GM10248 (cell line): ENCODE measurements at regions not wholly inside any gene's neighbourhood (a gene's known extent, or its start where the extent isn't known, plus 50 kb on each side); places are given as distances from the start of the nearest gene placed in this dataset.

ENCODE experiments used
- CTCF ChIA-PET: fragments of 300-600 bp; sonication (Branson Sonifier 250); formaldehyde crosslinking; extraction: SDS; loops from one replicate; lab custom pipeline; 2021; ENCODE audit warnings: antibody characterized with exemption; lab: Yijun Ruan, JAX
- POLR2A ChIA-PET: fragments of 350-650 bp; sonication (Branson Sonifier 250); formaldehyde crosslinking; extraction: SDS; loops from one replicate; lab custom pipeline; 2020; ENCODE audit warnings: antibody characterized with exemption; lab: Yijun Ruan, JAX
- DNase-seq: peaks from one replicate; pipeline ENCODE4 v3.0.0; 2012; ENCODE audit errors: extremely low spot score
- TF ChIP-seq, protein P1 (sequence below): IDR thresholded peaks from 2 replicates; pipeline ENCODE4 v1.5.1; 2012; ENCODE audit warnings: mild to moderate bottlenecking, low read depth; ENCODE audit errors: extremely low read depth, missing control alignments, control extremely low read depth

DNA sequence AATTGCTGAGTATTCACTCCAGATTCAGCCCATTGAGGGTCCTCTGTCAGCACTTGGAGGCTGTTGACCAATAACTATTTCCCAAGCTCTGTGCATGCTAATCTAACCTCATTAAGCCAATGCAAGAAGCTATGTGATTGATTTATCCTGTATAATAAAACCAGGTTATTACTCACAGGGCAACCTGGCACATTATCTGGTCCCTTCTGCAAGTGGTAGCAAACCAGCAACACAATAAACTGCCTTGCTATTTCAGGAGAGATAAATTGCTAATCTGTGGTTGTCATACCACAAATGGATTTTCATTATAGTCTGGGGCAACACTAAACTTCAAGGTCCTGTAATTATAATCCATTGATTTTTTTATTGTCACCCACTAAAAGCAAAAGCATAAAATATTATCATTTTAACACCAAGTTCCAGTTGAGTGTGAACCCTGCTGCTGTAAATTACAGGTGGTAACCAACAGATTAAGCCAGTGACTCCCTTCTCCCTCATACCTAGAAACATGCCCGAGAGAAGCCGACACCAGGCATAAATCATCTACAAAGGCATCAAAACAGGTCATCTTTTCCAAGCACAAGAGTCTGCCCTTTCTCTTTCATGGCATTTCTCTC lies 51.1 kb upstream of the SOX9 start:
- CTCF ChIA-PET = interaction anchor here (1.1 kb wide), 1 partner anchor 12 kb away, joined by 3 read pairs; no protein-coding TSS in a partner anchor
- POLR2A ChIA-PET = no interaction called here

More for the DNA sequence above, 51.1 kb upstream of the SOX9 start:
- TF ChIP-seq, protein P1, sequence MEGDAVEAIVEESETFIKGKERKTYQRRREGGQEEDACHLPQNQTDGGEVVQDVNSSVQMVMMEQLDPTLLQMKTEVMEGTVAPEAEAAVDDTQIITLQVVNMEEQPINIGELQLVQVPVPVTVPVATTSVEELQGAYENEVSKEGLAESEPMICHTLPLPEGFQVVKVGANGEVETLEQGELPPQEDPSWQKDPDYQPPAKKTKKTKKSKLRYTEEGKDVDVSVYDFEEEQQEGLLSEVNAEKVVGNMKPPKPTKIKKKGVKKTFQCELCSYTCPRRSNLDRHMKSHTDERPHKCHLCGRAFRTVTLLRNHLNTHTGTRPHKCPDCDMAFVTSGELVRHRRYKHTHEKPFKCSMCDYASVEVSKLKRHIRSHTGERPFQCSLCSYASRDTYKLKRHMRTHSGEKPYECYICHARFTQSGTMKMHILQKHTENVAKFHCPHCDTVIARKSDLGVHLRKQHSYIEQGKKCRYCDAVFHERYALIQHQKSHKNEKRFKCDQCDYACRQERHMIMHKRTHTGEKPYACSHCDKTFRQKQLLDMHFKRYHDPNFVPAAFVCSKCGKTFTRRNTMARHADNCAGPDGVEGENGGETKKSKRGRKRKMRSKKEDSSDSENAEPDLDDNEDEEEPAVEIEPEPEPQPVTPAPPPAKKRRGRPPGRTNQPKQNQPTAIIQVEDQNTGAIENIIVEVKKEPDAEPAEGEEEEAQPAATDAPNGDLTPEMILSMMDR = no peak
- DNase-seq = no peak
